ENCODE measurements at regions not wholly inside any gene's neighbourhood (a gene's known extent, or its start where the extent isn't known, plus 50 kb on each side); places are given as distances from the start of the nearest gene placed in this dataset.

DNA sequence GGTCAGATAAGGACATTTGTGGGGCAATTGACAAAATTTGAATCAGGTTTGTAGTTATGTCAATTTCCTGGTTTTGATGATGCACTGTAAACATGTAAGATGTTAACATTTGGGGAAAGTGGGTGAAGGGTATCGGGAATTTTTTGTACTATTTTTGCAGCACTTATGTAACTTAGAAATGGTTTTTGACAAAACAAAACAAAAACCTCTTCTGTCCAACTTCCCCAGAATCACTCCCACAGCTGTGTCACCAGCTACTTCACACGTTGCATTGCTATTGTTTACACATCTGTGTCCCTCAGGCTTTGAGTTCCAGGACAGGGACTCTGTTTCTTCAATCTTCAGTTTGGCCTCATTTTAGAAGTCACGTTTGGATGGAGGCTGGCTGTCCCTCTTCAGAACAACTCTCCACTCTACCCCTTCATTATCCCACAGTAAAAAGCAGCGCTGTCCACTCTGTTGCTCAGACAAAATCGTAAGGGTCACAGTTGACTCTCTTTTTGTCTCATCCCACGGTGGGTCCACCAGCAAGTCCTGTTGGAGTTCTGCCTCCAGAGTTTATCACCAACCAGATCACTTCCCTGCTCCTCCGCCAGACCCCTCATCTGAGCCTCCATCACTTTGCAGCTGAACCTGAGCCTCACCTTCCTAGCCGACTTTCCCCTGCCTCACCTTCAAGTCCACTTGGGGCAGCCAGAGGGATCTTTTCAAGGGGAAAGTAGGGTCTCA, 63.2 kb downstream of the NENF start:
- Mint-ChIP-seq H3K27ac (no peak overlapping the region), H3K27me3 (peaks cover 0 to 15% (median 2%) of the 10 kb centered on the region in 5 donors), H3K4me3 (no peak overlapping the region), H3K9me3 (no peaks in the 10 kb centered on the region), H3K36me3 (no peaks in the 10 kb centered on the region), H3K4me1 (peaks cover 0 to 2% (median 0%) of the 10 kb centered on the region in 4 donors)
- DNase-seq (no peak), ATAC-seq (no peak)
- POLR2A ChIA-PET = no interaction called here

DNA sequence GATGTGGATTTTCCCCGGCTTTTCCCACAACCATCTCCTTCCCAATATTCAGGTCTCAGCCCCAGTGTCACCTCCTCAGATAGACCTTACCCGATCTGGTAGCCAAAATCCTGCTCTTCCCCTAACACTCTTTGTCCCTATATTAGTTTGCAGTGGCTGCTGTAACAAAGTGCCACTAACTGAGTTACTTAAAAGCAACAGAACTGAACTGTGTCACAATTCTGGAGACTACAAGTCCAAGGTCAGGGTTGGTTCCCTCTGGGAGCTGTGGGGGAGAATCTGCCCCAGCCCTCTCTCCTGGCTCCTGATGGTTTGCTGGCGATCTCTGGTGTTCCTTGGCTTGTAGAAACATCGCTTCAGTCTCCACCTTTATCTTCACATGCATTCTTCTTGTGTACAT, 64.0 kb downstream of the NENF start:
- DNase-seq (no peak), ATAC-seq (no peak)
- no peaks in the 10 kb centered on the region for H3K4me1 Mint-ChIP-seq
- POLR2A ChIA-PET = no interaction called here
- H3K9me3 Mint-ChIP-seq = no peaks in the 10 kb centered on the region
- no peaks in the 10 kb centered on the region for H3K36me3 Mint-ChIP-seq
- H3K27me3 Mint-ChIP-seq = peaks cover 0 to 17% (median under 1%) of the 10 kb centered on the region in 5 donors
- no peak overlapping the region for H3K27ac Mint-ChIP-seq
- H3K4me3 Mint-ChIP-seq = no peak overlapping the region

DNA sequence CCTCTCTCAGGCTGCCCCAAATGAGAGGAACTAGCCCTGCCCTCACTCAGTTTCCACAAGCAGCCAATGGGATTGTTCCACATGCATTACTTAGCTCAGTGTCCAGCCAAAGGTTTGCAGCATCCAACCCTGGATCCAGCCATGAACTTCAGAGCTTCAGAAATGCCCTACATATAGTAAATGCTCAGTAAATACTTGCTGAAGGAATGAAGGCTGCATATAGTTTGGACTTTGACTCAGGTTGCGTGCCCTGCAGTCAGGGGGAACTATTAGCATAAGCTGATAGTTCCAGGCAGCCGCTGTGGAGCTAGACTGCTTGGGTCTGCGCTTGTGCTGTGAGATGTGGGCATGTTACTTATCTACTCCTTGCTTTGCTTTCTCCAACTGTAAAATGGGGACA, 64.8 kb downstream of the NENF start:
- DNase-seq (no peak), ATAC-seq (no peak)
- POLR2A ChIA-PET = interaction anchor here (0.6 kb wide), 1 partner anchor 287 kb away, joined by 3 read pairs; no protein-coding TSS in a partner anchor
- Mint-ChIP-seq H3K36me3 (no peaks in the 10 kb centered on the region), H3K4me1 (no peaks in the 10 kb centered on the region), H3K4me3 (no peak overlapping the region), H3K9me3 (no peaks in the 10 kb centered on the region), H3K27me3 (peaks cover 0 to 16% (median 0%) of the 10 kb centered on the region in 5 donors), H3K27ac (no peak overlapping the region)

DNA sequence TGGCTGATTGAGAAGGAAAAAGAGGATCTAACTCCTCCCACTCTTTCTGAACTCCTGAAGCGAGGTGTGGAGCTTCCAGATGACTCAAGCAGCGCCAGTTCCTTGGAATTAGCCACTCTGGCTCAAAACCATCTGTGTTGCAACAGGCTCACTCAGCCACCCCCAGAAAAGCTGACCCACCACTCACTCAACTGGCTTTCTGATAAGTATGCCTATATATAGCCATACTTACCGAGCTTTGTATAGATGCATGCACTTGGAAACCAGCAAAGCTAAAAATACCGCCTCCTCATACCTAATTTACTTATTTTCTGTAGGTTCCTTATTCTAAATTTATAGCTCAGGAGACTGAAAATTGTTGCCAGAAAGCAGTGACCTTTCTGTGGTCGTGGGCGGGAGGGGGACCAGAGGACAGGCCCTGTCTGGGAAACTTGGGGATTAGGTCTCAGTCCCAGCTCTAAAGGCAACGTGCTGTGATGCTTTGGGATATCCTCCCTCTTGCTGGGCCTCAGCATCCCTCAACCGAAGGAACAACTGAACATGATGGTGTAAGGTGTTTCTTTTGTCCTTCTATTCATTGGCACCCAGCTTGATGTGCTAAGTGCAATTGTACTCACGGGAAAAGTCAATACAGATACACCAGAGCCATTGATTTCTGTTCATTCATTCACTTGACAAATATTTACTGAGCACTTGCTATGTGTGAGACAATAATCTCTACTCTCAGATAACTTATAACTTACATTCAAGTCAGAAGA, 65.7 kb downstream of the NENF start:
- DNase-seq = no peak
- ATAC-seq = no peak
- Mint-ChIP-seq H3K9me3 (no peaks in the 10 kb centered on the region), H3K4me1 (no peaks in the 10 kb centered on the region), H3K4me3 (no peak overlapping the region), H3K27ac (no peak overlapping the region), H3K27me3 (peaks cover 0 to 16% (median 0%) of the 10 kb centered on the region in 5 donors), H3K36me3 (no peaks in the 10 kb centered on the region)
- POLR2A ChIA-PET = interaction anchor here (0.6 kb wide), 1 partner anchor 288 kb away, joined by 3 read pairs; no protein-coding TSS in a partner anchor

DNA sequence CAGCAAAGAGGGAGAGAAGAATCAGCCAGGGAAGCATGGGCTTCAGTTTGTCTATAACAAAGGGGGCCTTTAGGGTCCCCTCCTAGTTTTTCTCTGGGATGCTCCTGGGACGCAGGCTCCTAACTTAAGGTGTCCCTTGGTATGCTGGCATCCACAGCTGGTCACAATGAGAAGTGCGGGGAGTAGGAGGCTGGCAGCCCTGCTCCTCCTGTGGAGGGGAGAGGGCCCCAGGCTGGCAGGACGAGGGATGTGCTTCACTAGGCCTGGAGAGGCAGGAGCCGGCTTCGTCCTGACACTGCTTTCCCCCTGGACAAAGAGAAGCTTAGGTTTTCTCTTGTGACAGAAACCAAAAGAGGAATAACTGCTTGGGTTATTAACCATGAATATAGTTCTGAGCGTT, 67.6 kb downstream of the NENF start:
- Mint-ChIP-seq H3K27ac (no peak overlapping the region), H3K27me3 (peaks cover 0 to 18% (median 0%) of the 10 kb centered on the region in 5 donors), H3K9me3 (no peaks in the 10 kb centered on the region), H3K4me1 (no peaks in the 10 kb centered on the region), H3K4me3 (no peak overlapping the region), H3K36me3 (no peaks in the 10 kb centered on the region)
- no peak for DNase-seq
- no peak for ATAC-seq
- POLR2A ChIA-PET = no interaction called here

DNA sequence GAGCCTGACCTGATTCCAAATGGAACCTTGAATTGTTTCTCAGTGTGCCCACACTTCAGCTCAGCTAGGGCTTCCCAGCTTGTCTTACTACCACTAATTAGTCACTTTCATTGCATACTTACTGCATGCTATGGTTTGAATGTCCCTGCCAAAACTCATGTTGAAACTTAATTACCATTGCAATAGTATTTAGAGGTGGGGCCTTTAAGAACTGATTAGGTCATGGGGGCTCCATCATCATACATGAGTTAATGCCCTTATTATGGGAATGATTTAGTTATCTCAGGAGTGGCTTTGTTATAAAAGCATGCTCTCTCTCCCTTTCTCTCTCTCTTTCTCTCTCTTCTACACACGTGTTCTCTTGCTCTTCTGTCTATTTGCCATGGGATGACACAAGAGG, 68.3 kb downstream of the NENF start:
- H3K36me3 Mint-ChIP-seq = no peaks in the 10 kb centered on the region

DNA sequence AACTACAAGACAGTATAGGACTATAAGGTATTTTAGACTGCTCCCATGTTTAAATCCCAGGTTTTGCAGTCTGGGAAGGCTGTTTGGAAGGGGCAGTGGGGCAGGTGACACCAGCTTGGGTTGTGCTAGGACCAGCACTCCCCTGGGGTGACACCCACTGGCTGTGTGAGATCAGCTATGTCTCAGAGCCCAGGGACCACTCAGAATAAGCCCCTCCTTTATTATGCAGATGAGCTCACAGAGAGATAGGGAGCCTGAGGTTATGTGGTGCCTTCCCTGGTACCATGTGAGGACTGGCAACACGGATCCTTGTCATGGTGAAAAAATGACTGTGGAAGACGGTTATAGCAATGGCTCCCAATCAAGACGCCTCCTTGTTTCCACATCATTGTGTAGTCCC, 71.0 kb downstream of the NENF start:
- no peak for ATAC-seq
- no peaks in the 10 kb centered on the region for H3K9me3 Mint-ChIP-seq
- no peak for DNase-seq
- peaks cover 0 to 19% (median 3%) of the 10 kb centered on the region in 5 donors for H3K27me3 Mint-ChIP-seq
- H3K36me3 Mint-ChIP-seq = no peaks in the 10 kb centered on the region
- H3K4me3 Mint-ChIP-seq = no peak overlapping the region
- H3K27ac Mint-ChIP-seq = no peak overlapping the region
- H3K4me1 Mint-ChIP-seq = no peaks in the 10 kb centered on the region
- POLR2A ChIA-PET = no interaction called here

More for the DNA sequence above, 68.3 kb downstream of the NENF start:
- DNase-seq (no peak), ATAC-seq (no peak)
- H3K27me3 Mint-ChIP-seq = peaks cover 0 to 19% (median under 1%) of the 10 kb centered on the region in 5 donors
- no peaks in the 10 kb centered on the region for H3K9me3 Mint-ChIP-seq
- no peak overlapping the region for H3K27ac Mint-ChIP-seq
- no peaks in the 10 kb centered on the region for H3K4me1 Mint-ChIP-seq
- no peak overlapping the region for H3K4me3 Mint-ChIP-seq
- POLR2A ChIA-PET = no interaction called here

DNA sequence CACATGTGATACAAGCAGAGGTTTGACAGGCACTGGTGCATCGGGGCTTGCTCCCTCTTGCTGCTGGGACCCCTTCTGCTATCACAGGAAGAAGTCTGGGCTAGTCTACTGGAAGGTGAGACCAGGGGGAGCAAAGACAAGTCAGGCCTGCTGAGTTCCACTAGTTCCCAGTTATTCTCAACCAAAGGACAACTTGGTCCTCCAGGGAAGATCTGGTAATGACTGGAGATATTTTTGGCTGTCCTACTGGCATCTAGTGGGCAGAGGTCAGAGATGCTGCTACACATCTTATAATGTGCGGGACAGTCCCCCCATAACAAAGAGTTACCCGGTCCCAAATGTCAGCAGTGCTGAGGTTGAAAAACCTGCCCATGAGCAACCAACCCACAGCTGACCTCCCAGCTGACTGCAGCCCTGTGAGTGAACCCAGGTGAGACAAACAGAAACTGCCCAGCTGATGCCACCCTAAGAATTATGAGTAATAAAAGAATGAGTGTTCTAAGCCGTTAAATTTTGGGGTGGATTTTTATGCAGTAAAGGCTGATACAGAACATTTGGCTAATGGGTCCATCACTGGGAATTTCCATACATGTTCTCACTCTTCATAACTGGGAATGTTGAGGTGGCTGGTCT, 71.6 kb downstream of the NENF start:
- no peak overlapping the region for H3K27ac Mint-ChIP-seq
- H3K4me3 Mint-ChIP-seq = no peak overlapping the region
- POLR2A ChIA-PET = no interaction called here
- DNase-seq (no peak), ATAC-seq (no peak)
- peaks cover 0 to 18% (median 3%) of the 10 kb centered on the region in 5 donors for H3K27me3 Mint-ChIP-seq
- H3K4me1 Mint-ChIP-seq = no peaks in the 10 kb centered on the region
- no peaks in the 10 kb centered on the region for H3K36me3 Mint-ChIP-seq
- H3K9me3 Mint-ChIP-seq = no peaks in the 10 kb centered on the region

DNA sequence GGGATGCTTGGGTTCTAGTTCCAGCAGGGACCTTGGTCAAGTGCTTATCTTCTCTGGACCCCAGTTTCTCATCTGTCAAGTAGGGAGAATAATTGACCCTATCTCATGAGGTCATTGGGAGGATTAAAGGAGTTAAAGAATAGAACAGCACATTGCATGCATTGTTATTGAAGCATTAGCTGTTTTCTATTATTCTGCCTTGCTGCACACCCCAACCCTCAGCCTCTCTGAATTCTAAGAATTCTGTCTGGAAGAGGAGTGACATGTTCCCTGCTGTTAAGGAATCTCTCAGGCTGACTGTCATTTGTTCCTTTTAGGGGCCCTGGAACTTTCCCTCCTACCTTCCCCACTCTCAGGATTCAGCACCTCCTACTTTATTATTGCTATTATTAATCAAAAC, 73.9 kb downstream of the NENF start:
- Mint-ChIP-seq H3K4me1 (no peaks in the 10 kb centered on the region), H3K27me3 (peaks cover 3 to 14% (median 8%) of the 10 kb centered on the region in 5 donors), H3K27ac (no peak overlapping the region), H3K4me3 (no peak overlapping the region), H3K9me3 (no peaks in the 10 kb centered on the region), H3K36me3 (no peaks in the 10 kb centered on the region)
- POLR2A ChIA-PET = no interaction called here
- ATAC-seq (no peak), DNase-seq (no peak)

DNA sequence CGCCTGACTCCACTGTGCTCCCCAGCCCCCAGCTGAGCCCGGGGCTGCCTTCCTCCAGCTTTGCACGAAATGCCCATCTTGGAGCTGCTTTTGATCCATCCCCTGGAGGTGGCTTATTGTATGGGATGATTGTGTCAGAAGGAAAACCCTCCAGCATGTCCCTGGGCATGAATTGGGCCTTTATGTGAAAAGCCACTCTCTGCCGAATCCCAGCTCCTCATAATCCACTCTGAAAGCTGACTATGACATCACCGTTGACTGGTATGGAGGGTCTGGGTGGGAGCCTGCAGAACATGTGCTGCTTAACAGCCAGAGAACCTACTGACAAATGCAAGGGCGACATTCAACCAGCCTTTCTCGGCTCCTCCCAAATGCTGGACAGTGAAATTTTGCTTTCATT, 74.6 kb downstream of the NENF start:
- no peaks in the 10 kb centered on the region for H3K9me3 Mint-ChIP-seq
- no peaks in the 10 kb centered on the region for H3K4me1 Mint-ChIP-seq
- no peak overlapping the region for H3K27ac Mint-ChIP-seq
- ATAC-seq = no peak
- peaks cover 5 to 21% (median 14%) of the 10 kb centered on the region in 5 donors for H3K27me3 Mint-ChIP-seq
- DNase-seq = no peak
- POLR2A ChIA-PET = no interaction called here
- H3K4me3 Mint-ChIP-seq = no peak overlapping the region
- peaks cover 0 to 5% (median 0%) of the 10 kb centered on the region in 3 donors for H3K36me3 Mint-ChIP-seq

DNA sequence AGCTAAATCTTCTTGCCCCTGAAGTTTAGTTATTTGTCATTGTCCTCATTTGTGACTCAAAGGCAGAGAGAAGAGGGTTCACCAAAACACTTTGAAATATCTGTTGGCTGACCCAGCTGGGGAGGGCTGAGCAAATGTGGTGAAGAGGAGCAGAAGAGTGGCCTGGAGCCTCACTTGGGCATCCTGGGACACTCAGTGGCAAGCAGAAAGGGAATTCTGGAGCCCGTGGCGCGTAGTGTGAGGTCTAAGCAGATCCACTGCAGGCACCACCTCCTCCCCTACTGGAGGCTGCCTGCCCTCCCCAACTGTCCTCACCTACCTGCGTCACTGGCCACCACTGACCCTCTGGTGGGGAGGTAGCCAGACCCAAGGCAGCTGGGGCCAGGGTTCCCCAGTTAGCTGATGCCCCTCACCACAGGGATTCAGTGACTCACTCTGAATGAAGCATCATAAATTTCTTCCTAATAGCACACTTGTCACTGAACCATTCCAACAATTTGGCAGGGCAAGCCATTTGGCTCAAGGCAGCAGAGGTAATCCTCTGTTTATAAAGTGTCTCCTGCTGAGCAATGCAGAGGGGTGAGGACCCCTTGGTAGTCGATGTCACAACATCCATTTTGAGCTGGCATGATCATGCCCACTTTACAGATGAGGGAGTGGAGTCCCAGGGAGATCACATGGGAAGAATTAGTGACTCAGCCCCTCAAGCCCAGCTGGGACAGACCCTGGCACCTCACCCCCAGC, 80.3 kb downstream of the NENF start:
- Mint-ChIP-seq H3K27ac (no peak overlapping the region), H3K4me3 (peak overlapping the region in 3 of 10 donors; percentile 11 to 33 (median 14)), H3K9me3 (no peaks in the 10 kb centered on the region), H3K36me3 (peaks cover 0 to 5% (median 0%) of the 10 kb centered on the region in 3 donors), H3K4me1 (peaks cover 3 to 12% (median 7%) of the 10 kb centered on the region in 4 donors), H3K27me3 (peaks cover 23 to 72% (median 40%) of the 10 kb centered on the region in 5 donors)
- POLR2A ChIA-PET = no interaction called here
- no peak for DNase-seq
- ATAC-seq = no peak

DNA sequence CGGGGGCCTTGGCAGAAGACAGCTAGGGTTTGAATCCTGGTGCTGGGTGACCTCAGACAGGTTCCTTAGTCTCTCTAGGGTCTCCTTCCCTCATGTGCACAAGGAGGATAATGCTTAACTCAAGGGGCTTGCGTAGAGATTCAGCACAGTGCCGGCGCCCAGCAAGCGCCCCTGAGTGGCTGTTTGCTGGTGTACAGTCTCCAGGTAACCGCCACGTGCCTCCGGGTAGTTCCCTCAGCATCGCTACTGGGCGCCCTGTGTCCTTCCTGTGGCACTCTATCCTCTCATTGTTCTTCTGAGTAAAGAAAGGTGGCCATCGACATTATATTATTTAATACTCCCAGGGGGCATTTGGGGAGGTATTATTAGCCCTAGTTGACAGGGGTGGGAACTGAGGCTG, 80.9 kb downstream of the NENF start:
- ATAC-seq = no peak
- Mint-ChIP-seq H3K36me3 (peaks cover 0 to 5% (median 0%) of the 10 kb centered on the region in 3 donors), H3K4me1 (peaks cover 3 to 12% (median 7%) of the 10 kb centered on the region in 4 donors), H3K4me3 (peak overlapping the region in 9 of 10 donors; percentile 14 to 63 (median 36)), H3K9me3 (no peaks in the 10 kb centered on the region), H3K27me3 (peaks cover 23 to 72% (median 40%) of the 10 kb centered on the region in 5 donors), H3K27ac (no peak overlapping the region)
- POLR2A ChIA-PET = no interaction called here
- DNase-seq = no peak

All from naive thymus-derived CD8-positive, alpha-beta T cell (primary cell).